B cell (primary cell): ENCODE measurements at regions not wholly inside any gene's neighbourhood (a gene's known extent, or its start where the extent isn't known, plus 50 kb on each side); places are given as distances from the start of the nearest gene placed in this dataset.

Experiments
- ATAC-seq: fragments of 200-7000 bp; cut with Tn5 transposase; one replicate; pipeline ENCODE4 v1.10.0; 2021; ENCODE audit warnings: low read depth, mild to moderate bottlenecking, moderate number of reproducible peaks, moderate library complexity
- CTCF ChIA-PET: fragments of 350-600 bp; sonication (Branson Sonifier 250); formaldehyde crosslinking; loops from one replicate; lab custom pipeline; 2021; ENCODE audit warnings: antibody characterized with exemption, inconsistent platforms; lab: Charles Lee
- POLR2A ChIA-PET: fragments of 350-600 bp; sonication (Branson Sonifier 250); formaldehyde crosslinking; loops from one replicate; lab custom pipeline; 2021; ENCODE audit warnings: antibody characterized with exemption; lab: Charles Lee
- DNase-seq: peaks from one replicate; pipeline ENCODE4 v3.0.0; 2013
- H2AFZ ChIP-seq: 2 replicates; pipeline ENCODE4 v1.6.1; 2012; ENCODE audit warnings: mild to moderate bottlenecking, low read depth, low read length; ENCODE audit not compliant: insufficient read depth, poor library complexity, severe bottlenecking
- H3K27ac ChIP-seq, 2 donors: 1 replicate in 1 of 2; 2 replicates in 1 of 2; pipeline ENCODE4 v1.5.1; 2012 to 2013; ENCODE audit warnings: low read length in 2 of 2, mild to moderate bottlenecking in 2 of 2, moderate library complexity in 1 of 2
- H3K27me3 ChIP-seq, 4 experiments: fragments of 200-600 bp in 1 of 4; sonication (generic) in 1 of 4; replicated peaks in 1 of 4; 1 replicate in 2 of 4; 2 replicates in 2 of 4; pipeline versions ENCODE4 v1.6.1 to v1.7.0; 2013 to 2016; ENCODE audit warnings: low read length in 3 of 4, mild to moderate bottlenecking in 2 of 4, mixed read lengths in 1 of 4, moderate library complexity in 1 of 4; ENCODE audit not compliant: insufficient read depth in 4 of 4, control insufficient read depth in 3 of 4; ENCODE audit errors: control extremely low read depth in 1 of 4
- H3K36me3 ChIP-seq, 2 experiments: replicated peaks in 1 of 2; 1 replicate in 1 of 2; 2 replicates in 1 of 2; pipeline versions ENCODE4 v1.6.1 to v1.7.1; 2013; ENCODE audit warnings: low read length in 1 of 2; ENCODE audit not compliant: insufficient read depth in 2 of 2, control insufficient read depth in 1 of 2; ENCODE audit errors: control extremely low read depth in 1 of 2, extremely low read depth in 1 of 2
- H3K4me1 ChIP-seq, 2 donors: fragments of 200-600 bp in 1 of 2; sonication (generic) in 1 of 2; 1 replicate in 1 of 2; 2 replicates in 1 of 2; pipeline versions ENCODE4 v1.5.1 to v1.6.1; 2013 to 2017; ENCODE audit warnings: low read length in 2 of 2; ENCODE audit not compliant: control insufficient read depth in 2 of 2, insufficient read depth in 2 of 2
- H3K4me2 ChIP-seq: replicated peaks from 2 replicates; pipeline ENCODE3; 2012; ENCODE audit warnings: mild to moderate bottlenecking, low read depth, low read length; ENCODE audit not compliant: poor library complexity, severe bottlenecking
- H3K4me3 ChIP-seq, 5 experiments: fragments of 200-600 bp in 1 of 5; sonication (generic) in 1 of 5; 1 replicate in 3 of 5; 2 replicates in 2 of 5; pipeline versions ENCODE4 v1.5.1 to v1.7.0; 2011 to 2016; ENCODE audit warnings: low read length in 4 of 5, mild to moderate bottlenecking in 4 of 5, low read depth in 2 of 5, control low read depth in 1 of 5, moderate library complexity in 1 of 5; ENCODE audit not compliant: insufficient read depth in 1 of 5; ENCODE audit errors: control extremely low read depth in 1 of 5, extremely low read depth in 1 of 5
- H3K79me2 ChIP-seq: fragments of 200-600 bp; sonication (generic); one replicate; pipeline ENCODE4 v1.6.0; 2016; ENCODE audit warnings: low read length; ENCODE audit not compliant: control insufficient read depth, insufficient read depth
- H3K9ac ChIP-seq: fragments of 200-600 bp; sonication (generic); 2 replicates; pipeline ENCODE4 v1.6.1; 2017; ENCODE audit warnings: mild to moderate bottlenecking, low read length, moderate library complexity
- H3K9me3 ChIP-seq, 3 donors: one replicate each; pipeline versions ENCODE4 v1.6.1 to v1.7.1; 2013; ENCODE audit warnings: low read length in 2 of 3; ENCODE audit not compliant: control insufficient read depth in 2 of 3, insufficient read depth in 1 of 3; ENCODE audit errors: control extremely low read depth in 1 of 3
- H4K20me1 ChIP-seq: 2 replicates; pipeline ENCODE4 v1.6.0; 2012; ENCODE audit warnings: mild to moderate bottlenecking, low read length; ENCODE audit not compliant: insufficient read depth, control insufficient read depth, poor library complexity, severe bottlenecking
- H3K27ac Mint-ChIP-seq: one replicate; pipeline ENCODE4 v1.8.0; 2021; ENCODE audit warnings: mixed read lengths
- H3K27me3 Mint-ChIP-seq: one replicate; pipeline ENCODE4 v1.8.0; 2021; ENCODE audit warnings: mixed read lengths
- H3K4me1 Mint-ChIP-seq: one replicate; pipeline ENCODE4 v1.8.0; 2021; ENCODE audit warnings: mixed read lengths
- H3K4me3 Mint-ChIP-seq: one replicate; pipeline ENCODE4 v1.8.0; 2021; ENCODE audit warnings: mixed read lengths
- H3K9me3 Mint-ChIP-seq: one replicate; pipeline ENCODE4 v1.8.0; 2022; ENCODE audit warnings: mixed read lengths; ENCODE audit not compliant: insufficient read depth
- EZH2 ChIP-seq: IDR thresholded peaks from 2 replicates; pipeline ENCODE4 v1.6.1; 2012; ENCODE audit warnings: borderline replicate concordance, low read depth, mild to moderate bottlenecking, moderate library complexity, low read length; ENCODE audit not compliant: insufficient read depth, poor library complexity, severe bottlenecking
- WGBS: methylation state at CpG from one replicate; pipeline ENCODE4 v1.1.5; 2013; ENCODE audit warnings: missing lambda C conversion rate; ENCODE audit not compliant: insufficient coverage; 5-methylcytosine and 5-hydroxymethylcytosine counted together
- intact Hi-C: fragments of 100-400 bp; cut with micrococcal nuclease; formaldehyde crosslinking; loops from one replicate; pipeline ENCODE4 v1.10.0; 2022
- TF ChIP-seq, protein P1 (sequence below): fragments of 200-600 bp; IDR thresholded peaks from one replicate; pipeline ENCODE4 v1.8.0; 2022; ENCODE audit warnings: antibody characterized with exemption, mild to moderate bottlenecking

DNA sequence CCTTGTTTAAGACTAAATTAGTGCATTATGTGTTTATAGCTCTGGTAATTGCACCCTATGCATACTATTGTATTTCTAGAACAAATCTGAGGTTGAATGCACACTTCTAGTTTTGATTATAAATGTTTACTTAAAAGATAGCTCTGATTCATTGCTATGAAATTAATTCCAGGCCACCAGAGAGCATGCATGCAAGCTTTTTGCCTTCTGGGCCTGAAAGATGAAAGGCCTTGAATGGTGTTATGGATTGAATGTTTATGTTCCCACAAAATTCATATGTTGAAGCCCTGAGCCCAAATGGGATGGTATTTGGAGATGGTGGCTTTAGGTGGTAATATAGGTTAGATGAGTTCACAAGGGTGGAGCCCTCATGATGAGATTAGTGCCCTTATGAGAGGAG, 695.0 kb upstream of the MAP3K7 start:
- no peaks in the 10 kb centered on the region for H3K27me3 ChIP-seq
- H3K4me1 Mint-ChIP-seq: no peaks in the 10 kb centered on the region
- H3K36me3 ChIP-seq: no peaks in the 10 kb centered on the region
- H3K9me3 ChIP-seq: no peaks in the 10 kb centered on the region
- no peak overlapping the region for H3K9ac ChIP-seq
- H3K9me3 Mint-ChIP-seq: peaks cover 6% of the 10 kb centered on the region
- no peak overlapping the region for H3K27ac ChIP-seq
- no peak overlapping the region for H3K4me2 ChIP-seq
- no peak for ATAC-seq
- POLR2A ChIA-PET: no interaction called here
- H4K20me1 ChIP-seq: no peaks in the 10 kb centered on the region
- TF ChIP-seq, protein P1, sequence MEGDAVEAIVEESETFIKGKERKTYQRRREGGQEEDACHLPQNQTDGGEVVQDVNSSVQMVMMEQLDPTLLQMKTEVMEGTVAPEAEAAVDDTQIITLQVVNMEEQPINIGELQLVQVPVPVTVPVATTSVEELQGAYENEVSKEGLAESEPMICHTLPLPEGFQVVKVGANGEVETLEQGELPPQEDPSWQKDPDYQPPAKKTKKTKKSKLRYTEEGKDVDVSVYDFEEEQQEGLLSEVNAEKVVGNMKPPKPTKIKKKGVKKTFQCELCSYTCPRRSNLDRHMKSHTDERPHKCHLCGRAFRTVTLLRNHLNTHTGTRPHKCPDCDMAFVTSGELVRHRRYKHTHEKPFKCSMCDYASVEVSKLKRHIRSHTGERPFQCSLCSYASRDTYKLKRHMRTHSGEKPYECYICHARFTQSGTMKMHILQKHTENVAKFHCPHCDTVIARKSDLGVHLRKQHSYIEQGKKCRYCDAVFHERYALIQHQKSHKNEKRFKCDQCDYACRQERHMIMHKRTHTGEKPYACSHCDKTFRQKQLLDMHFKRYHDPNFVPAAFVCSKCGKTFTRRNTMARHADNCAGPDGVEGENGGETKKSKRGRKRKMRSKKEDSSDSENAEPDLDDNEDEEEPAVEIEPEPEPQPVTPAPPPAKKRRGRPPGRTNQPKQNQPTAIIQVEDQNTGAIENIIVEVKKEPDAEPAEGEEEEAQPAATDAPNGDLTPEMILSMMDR: no peak
- TF ChIP-seq EZH2: no peak
- DNase-seq: no peak
- no peak overlapping the region for H3K4me3 ChIP-seq
- no peaks in the 10 kb centered on the region for H3K4me1 ChIP-seq
- H3K79me2 ChIP-seq: no peaks in the 10 kb centered on the region
- H3K4me3 Mint-ChIP-seq: no peak overlapping the region
- no peak overlapping the region for H2AFZ ChIP-seq
- CTCF ChIA-PET: interaction anchor here (0.7 kb wide), 1 partner anchor 205 kb away, joined by 3 read pairs; no protein-coding TSS in a partner anchor
- intact Hi-C loops: no loop called here
- H3K27me3 Mint-ChIP-seq: no peaks in the 10 kb centered on the region
- no peak overlapping the region for H3K27ac Mint-ChIP-seq

DNA sequence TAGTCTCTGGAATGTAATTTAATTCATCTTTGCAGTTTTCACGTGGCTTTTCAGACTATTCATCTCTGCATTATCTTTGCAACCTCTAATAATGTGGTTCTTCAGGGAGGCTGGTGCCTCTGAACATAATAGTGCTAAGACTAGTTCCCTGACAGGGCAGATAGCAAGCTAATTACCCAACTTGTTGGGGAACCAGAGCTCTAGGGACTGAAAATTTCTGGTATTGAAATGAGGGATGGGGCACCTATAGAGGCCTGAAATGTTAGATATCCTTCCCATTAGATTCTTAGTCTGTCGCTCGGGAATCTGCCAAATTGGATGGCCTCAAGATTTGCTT, 693.6 kb upstream of the MAP3K7 start:
- ChIA-PET CTCF (no interaction called here), POLR2A (no interaction called here)
- intact Hi-C loops: no loop called here
- no peaks in the 10 kb centered on the region for H3K27me3 Mint-ChIP-seq
- Histone ChIP-seq H3K4me3 (no peak overlapping the region), H3K79me2 (no peaks in the 10 kb centered on the region), H4K20me1 (no peaks in the 10 kb centered on the region), H3K9ac (no peak overlapping the region), H3K4me1 (no peaks in the 10 kb centered on the region), H3K9me3 (no peaks in the 10 kb centered on the region), H2AFZ (no peak overlapping the region), H3K36me3 (no peaks in the 10 kb centered on the region), H3K27me3 (no peaks in the 10 kb centered on the region), H3K27ac (no peak overlapping the region), H3K4me2 (no peak overlapping the region)
- WGBS: no CpG with 5 or more reads among the region's 3 CpGs
- peaks cover 6% of the 10 kb centered on the region for H3K9me3 Mint-ChIP-seq
- H3K4me3 Mint-ChIP-seq: no peak overlapping the region
- no peaks in the 10 kb centered on the region for H3K4me1 Mint-ChIP-seq
- H3K27ac Mint-ChIP-seq: no peak overlapping the region
- TF ChIP-seq, protein P1: no peak
- TF ChIP-seq EZH2: no peak
- ATAC-seq (no peak), DNase-seq (no peak)
